ENCODE measurements at regions not wholly inside any gene's neighbourhood (a gene's known extent, or its start where the extent isn't known, plus 50 kb on each side); places are given as distances from the start of the nearest gene placed in this dataset.

DNA sequence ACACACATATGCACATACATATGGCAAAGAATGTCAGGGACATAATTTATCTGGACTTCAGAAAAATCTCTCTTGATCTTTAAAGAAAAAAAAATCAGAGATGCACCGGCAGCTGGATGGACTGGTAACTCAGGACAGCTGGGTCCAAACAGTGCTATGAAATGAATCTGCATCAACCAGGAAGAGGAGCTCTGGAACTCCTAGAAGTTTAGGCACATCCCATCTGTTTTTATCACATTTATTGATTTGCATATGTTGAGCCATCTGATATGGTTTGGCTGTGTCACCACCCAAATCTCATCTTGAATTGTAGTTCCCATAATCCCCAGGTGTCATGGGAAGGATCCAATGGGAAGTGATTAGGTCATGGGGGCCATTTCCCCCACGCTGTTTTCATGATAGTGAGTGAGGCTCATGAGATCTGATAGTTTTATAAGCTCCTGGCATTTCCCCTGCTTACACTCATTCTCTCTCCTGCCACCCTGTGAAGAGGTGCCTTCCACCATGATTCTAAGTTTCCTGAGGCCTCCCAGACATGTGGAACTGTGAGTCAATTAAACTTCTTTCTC is 87.7 kb upstream of the AKIP1 start:
- TF ChIP-seq POLR2A (IDR thresholded peaks at IDR 0.05) = no peak
- TF ChIP-seq, protein P1, sequence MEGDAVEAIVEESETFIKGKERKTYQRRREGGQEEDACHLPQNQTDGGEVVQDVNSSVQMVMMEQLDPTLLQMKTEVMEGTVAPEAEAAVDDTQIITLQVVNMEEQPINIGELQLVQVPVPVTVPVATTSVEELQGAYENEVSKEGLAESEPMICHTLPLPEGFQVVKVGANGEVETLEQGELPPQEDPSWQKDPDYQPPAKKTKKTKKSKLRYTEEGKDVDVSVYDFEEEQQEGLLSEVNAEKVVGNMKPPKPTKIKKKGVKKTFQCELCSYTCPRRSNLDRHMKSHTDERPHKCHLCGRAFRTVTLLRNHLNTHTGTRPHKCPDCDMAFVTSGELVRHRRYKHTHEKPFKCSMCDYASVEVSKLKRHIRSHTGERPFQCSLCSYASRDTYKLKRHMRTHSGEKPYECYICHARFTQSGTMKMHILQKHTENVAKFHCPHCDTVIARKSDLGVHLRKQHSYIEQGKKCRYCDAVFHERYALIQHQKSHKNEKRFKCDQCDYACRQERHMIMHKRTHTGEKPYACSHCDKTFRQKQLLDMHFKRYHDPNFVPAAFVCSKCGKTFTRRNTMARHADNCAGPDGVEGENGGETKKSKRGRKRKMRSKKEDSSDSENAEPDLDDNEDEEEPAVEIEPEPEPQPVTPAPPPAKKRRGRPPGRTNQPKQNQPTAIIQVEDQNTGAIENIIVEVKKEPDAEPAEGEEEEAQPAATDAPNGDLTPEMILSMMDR (IDR thresholded peaks at IDR 0.05) = no peak
- no peak overlapping the region for H3K27ac ChIP-seq
- no peaks in the 10 kb centered on the region for H3K4me1 ChIP-seq
- no peaks in the 10 kb centered on the region for H3K9me3 ChIP-seq
- no peaks in the 10 kb centered on the region for H3K36me3 ChIP-seq
- intact Hi-C loops (cut with DNase I; ENCODE audit: low total_unique reads) = no loop called here
- H3K4me3 ChIP-seq = no peak overlapping the region
- H3K27me3 ChIP-seq = no peaks in the 10 kb centered on the region
- no peak for DNase-seq

DNA sequence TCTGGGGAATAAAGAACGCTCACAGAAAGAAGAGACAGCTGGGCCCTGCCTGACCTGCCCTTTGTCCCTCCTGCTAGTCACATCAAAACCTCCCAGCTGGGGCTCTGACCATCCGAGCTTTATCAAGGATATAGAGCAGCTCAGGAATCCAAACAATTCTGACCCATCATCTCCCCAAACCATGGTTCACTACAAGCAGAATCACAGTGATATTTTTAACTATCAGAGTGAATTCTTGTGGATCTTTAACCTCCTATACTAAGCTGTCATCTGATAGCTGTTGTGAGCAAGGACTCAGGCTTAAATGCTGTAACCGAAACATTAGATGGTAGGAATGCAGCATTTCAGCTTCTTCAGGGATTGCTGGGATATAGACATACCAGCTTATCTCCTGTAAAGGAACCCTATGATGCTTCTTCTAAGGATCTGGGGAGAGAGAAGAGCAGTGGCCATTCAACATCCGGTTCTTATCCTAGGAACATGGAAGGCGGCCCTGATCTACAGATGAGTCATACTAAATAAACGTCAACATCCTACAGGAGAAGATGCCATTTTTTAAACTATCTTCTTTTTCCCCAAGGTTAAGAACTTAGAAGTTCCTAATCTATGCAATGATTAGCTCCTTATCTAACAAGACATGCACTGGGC is 84.7 kb upstream of the AKIP1 start:
- H3K27ac ChIP-seq = peak overlapping the region; percentile 17 to 52

DNA sequence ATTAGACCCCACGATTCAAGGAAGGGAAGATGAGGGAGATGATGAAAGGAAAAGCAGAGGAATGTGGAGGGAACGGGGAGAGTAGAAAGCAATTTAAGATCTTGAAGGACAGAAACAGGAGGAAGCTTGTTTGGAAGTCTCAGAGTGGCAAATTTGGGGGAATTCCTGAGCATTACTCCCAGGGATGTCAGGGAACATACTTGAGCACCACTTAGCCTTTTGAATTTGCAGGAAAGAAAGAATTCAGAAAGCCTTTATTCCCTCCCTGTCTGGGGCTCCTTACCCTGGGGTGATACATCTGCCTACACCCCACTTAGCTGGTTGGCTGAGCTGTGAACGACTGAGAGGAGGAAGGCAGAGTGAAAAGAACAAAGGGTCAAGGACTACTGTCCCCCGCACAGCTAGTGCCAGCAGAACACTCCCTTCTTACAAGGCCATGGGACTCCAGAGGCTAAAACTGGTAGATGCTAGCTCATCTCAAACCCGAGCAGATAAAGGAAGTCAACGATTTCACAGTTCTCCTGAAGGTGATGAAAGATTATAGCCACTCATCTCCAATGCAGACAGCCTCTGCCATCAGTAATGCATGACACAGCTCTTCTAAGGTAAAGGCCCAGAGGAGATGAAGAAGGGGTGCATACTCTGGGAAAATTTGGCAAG is 84.0 kb upstream of the AKIP1 start:
- DNase-seq = no peak
- Histone ChIP-seq H3K27ac (peak overlapping the region; percentile 17 to 52), H3K27me3 (no peaks in the 10 kb centered on the region), H3K4me1 (no peaks in the 10 kb centered on the region), H3K9me3 (no peaks in the 10 kb centered on the region), H3K36me3 (no peaks in the 10 kb centered on the region), H3K4me3 (no peak overlapping the region)
- intact Hi-C loops (cut with DNase I; ENCODE audit: low total_unique reads) = no loop called here
- no peak for TF ChIP-seq POLR2A (IDR thresholded peaks at IDR 0.05)
- TF ChIP-seq, protein P1 (IDR thresholded peaks at IDR 0.05) = no peak

More for the DNA sequence above, 84.7 kb upstream of the AKIP1 start:
- H3K4me1 ChIP-seq = no peaks in the 10 kb centered on the region
- no peaks in the 10 kb centered on the region for H3K36me3 ChIP-seq
- TF ChIP-seq, protein P1 (IDR thresholded peaks at IDR 0.05) = no peak
- TF ChIP-seq POLR2A (IDR thresholded peaks at IDR 0.05) = no peak
- no peaks in the 10 kb centered on the region for H3K27me3 ChIP-seq
- H3K9me3 ChIP-seq = no peaks in the 10 kb centered on the region
- no peak for DNase-seq
- intact Hi-C loops (cut with DNase I; ENCODE audit: low total_unique reads) = no loop called here
- no peak overlapping the region for H3K4me3 ChIP-seq

DNA sequence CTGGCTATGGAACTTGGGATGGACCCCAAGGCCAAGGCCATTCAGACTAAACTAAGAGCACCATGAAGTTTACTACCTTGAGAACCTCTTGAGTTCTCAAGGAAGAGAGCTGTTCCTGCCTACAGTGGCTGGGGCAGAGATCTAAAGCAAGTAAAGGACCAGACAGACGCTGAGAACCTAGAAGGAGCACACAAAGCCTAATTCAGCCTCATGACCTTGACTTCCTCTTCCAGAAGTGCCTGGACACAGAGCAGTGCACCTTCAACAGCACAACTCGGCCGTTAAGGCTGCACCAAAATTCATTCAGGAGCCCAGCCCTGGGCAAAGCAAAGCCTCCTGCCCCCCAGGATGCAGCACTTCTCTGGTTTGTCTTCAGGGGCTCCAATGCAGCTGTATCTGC is 82.9 kb upstream of the AKIP1 start:
- H3K27me3 ChIP-seq = no peaks in the 10 kb centered on the region
- TF ChIP-seq POLR2A (IDR thresholded peaks at IDR 0.05) = no peak
- TF ChIP-seq, protein P1 (IDR thresholded peaks at IDR 0.05) = no peak
- no peaks in the 10 kb centered on the region for H3K4me1 ChIP-seq
- DNase-seq = no peak
- H3K4me3 ChIP-seq = no peak overlapping the region
- H3K9me3 ChIP-seq = no peaks in the 10 kb centered on the region
- no peaks in the 10 kb centered on the region for H3K36me3 ChIP-seq
- H3K27ac ChIP-seq = no peak overlapping the region
- intact Hi-C loops (cut with DNase I; ENCODE audit: low total_unique reads) = no loop called here
